Fibroblast of the aortic adventitia (primary cell): ENCODE measurements at regions not wholly inside any gene's neighbourhood (a gene's known extent, or its start where the extent isn't known, plus 50 kb on each side); places are given as distances from the start of the nearest gene placed in this dataset.
"Not testable (repeated sequence)": the region's sequence is repeated elsewhere in the genome, so short reads cannot be mapped to it uniquely, and the experiment has no call there.

Experiments
- DNase-seq: peaks from one replicate; pipeline ENCODE4 v3.0.0-alpha.2; 2010; ENCODE audit warnings: low read depth
- H3K4me3 ChIP-seq: 2 replicates; pipeline ENCODE4 v1.5.1; 2011; ENCODE audit warnings: low read depth, mild to moderate bottlenecking, control low read depth, low read length, moderate library complexity
- CTCF ChIP-seq: IDR thresholded peaks from 2 replicates; pipeline ENCODE4 v1.5.1; 2011; ENCODE audit warnings: mild to moderate bottlenecking, low read length, control low read depth, inconsistent platforms; ENCODE audit not compliant: insufficient read depth

GRCh38 chr2:41314511-41315070 is 733.2 kb upstream of the PKDCC start:
- no peak overlapping the region for H3K4me3 ChIP-seq
- DNase-seq = no peak
- no peak for TF ChIP-seq CTCF

- no peak for TF ChIP-seq CTCF
- no peak for DNase-seq
- no peak overlapping the region for H3K4me3 ChIP-seq
Observed at GRCh38 chr2:41319437-41319836, 728.4 kb upstream of the PKDCC start.

GRCh38 chr2:41320491-41320890 is 727.3 kb upstream of the PKDCC start:
- no peak overlapping the region for H3K4me3 ChIP-seq
- no peak for TF ChIP-seq CTCF
- DNase-seq = no peak

GRCh38 chr2:41321351-41321750 is 726.5 kb upstream of the PKDCC start:
- TF ChIP-seq CTCF = no peak
- DNase-seq = no peak
- H3K4me3 ChIP-seq = no peak overlapping the region

- TF ChIP-seq CTCF = no peak
- no peak for DNase-seq
Observed at GRCh38 chr2:41326851-41327250, 721.0 kb upstream of the PKDCC start.

GRCh38 chr2:41329040-41329439 is 718.8 kb upstream of the PKDCC start:
- no peak overlapping the region for H3K4me3 ChIP-seq
- no peak for DNase-seq
- no peak for TF ChIP-seq CTCF

More at GRCh38 chr2:41326851-41327250, 721.0 kb upstream of the PKDCC start:
- H3K4me3 ChIP-seq = no peak overlapping the region

- TF ChIP-seq CTCF = no peak
- no peak for DNase-seq
- no peak overlapping the region for H3K4me3 ChIP-seq
Observed at GRCh38 chr2:41334159-41334558, 713.7 kb upstream of the PKDCC start.

- not testable (repeated sequence) for DNase-seq, H3K4me3 ChIP-seq
Observed at GRCh38 chr2:41335573-41335972, 712.2 kb upstream of the PKDCC start.
